Ishikawa (cell line): ENCODE measurements at regions not wholly inside any gene's neighbourhood (a gene's known extent, or its start where the extent isn't known, plus 50 kb on each side); places are given as distances from the start of the nearest gene placed in this dataset.

Source experiments
- CREB1 ChIP-seq: IDR thresholded peaks from 2 replicates; pipeline ENCODE4 v1.6.1; 2012; ENCODE audit warnings: low read depth
- EGR1 ChIP-seq: IDR thresholded peaks from 2 replicates; pipeline ENCODE4 v1.6.1; 2012
- EP300 ChIP-seq: IDR thresholded peaks from 2 replicates; pipeline ENCODE4 v1.6.1; 2012; ENCODE audit warnings: borderline replicate concordance
- MAX ChIP-seq: IDR thresholded peaks from 2 replicates; pipeline ENCODE4 v1.6.1; 2012
- NFIC ChIP-seq: IDR thresholded peaks from 2 replicates; pipeline ENCODE4 v1.6.1; 2012
- RAD21 ChIP-seq: IDR thresholded peaks from 2 replicates; pipeline ENCODE4 v1.6.1; 2012; ENCODE audit warnings: low read depth
- REST ChIP-seq: IDR thresholded peaks from 2 replicates; pipeline ENCODE4 v1.6.1; 2012; ENCODE audit warnings: low read depth, mild to moderate bottlenecking
- TAF1 ChIP-seq: IDR thresholded peaks from 2 replicates; pipeline ENCODE4 v1.6.1; 2012; ENCODE audit warnings: low read depth, mild to moderate bottlenecking
- TCF12 ChIP-seq: IDR thresholded peaks from 2 replicates; pipeline ENCODE4 v1.6.1; 2012; ENCODE audit warnings: low read depth
- TEAD4 ChIP-seq: IDR thresholded peaks from 2 replicates; pipeline ENCODE4 v1.6.1; 2012
- ZBTB7A ChIP-seq: IDR thresholded peaks from 2 replicates; pipeline ENCODE4 v1.6.1; 2012; ENCODE audit warnings: low read depth

- TF ChIP-seq EP300 (no peak), TEAD4 (no peak), TCF12 (no peak), CREB1 (no peak), MAX (no peak), RAD21 (no peak), TAF1 (no peak), NFIC (no peak), REST (no peak), ZBTB7A (no peak), EGR1 (no peak)
These were observed 63.2 kb upstream of the GUCY1A1 start for GRCh38 chr4:155603360-155603891.
